HCT116 (cell line): ENCODE measurements at regions not wholly inside any gene's neighbourhood (a gene's known extent, or its start where the extent isn't known, plus 50 kb on each side); places are given as distances from the start of the nearest gene placed in this dataset.

ENCODE experiments used
- ATAC-seq: fragments of 200-7000 bp; cut with Tn5 transposase; 2 replicates; pipeline ENCODE4 v1.9.1; 2020; ENCODE audit warnings: mild to moderate bottlenecking, moderate library complexity
- BruUV-seq: library from RNA; stranded (reverse); fragments of 400-500 nt; replicated peaks from 2 replicates; lab custom pipeline; 2021; lab: Mats Ljungman, UMichigan
- CTCF ChIA-PET: fragments of 300-600 bp; sonication (Branson Sonifier 250); formaldehyde crosslinking; loops from one replicate; lab custom pipeline; 2021; ENCODE audit warnings: antibody characterized with exemption; lab: Charles Lee
- POLR2A ChIA-PET: fragments of 300-600, 350-600 bp; sonication (Branson Sonifier 250); formaldehyde crosslinking; loops from one replicate; lab custom pipeline; 2021; ENCODE audit warnings: antibody characterized with exemption; lab: Charles Lee
- RAD21 ChIA-PET, 2 experiments: fragments of 300-600 bp; sonication (Branson Sonifier 250); formaldehyde crosslinking; loops; one replicate each; lab custom pipeline; 2023; ENCODE audit warnings: low total read pairs in 2 of 2; ENCODE audit not compliant: uncharacterized antibody in 2 of 2, unreplicated experiment in 2 of 2, low non-redundant PET in 1 of 2; lab: Charles Lee
- DNase-seq: peaks from one replicate; pipeline ENCODE4 v3.0.0-alpha.2; 2010; ENCODE audit warnings: low read depth, low spot score
- H2AFZ ChIP-seq: fragments of 200-600 bp; shearing (Covaris generic), sonication (generic); 2 replicates; pipeline ENCODE4 v1.6.1; 2017; ENCODE audit warnings: low read depth, mixed run types, mixed read lengths, antibody characterized with exemption, low read length; ENCODE audit not compliant: poor library complexity, severe bottlenecking
- H3K27ac ChIP-seq: 2 replicates; pipeline ENCODE4 v1.5.1; 2012; ENCODE audit warnings: low read depth, low read length
- H3K27me3 ChIP-seq: fragments of 200-600 bp; sonication (generic); 2 replicates; pipeline ENCODE4 v1.6.1; 2016; ENCODE audit warnings: mixed run types, low read length, mixed read lengths; ENCODE audit not compliant: insufficient read depth
- H3K36me3 ChIP-seq, 2 experiments: fragments of 200-500 bp in 1 of 2; fragments of 200-600 bp in 1 of 2; sonication (Bioruptor generic) in 1 of 2; sonication (generic) in 1 of 2; 2 replicates each; pipeline versions ENCODE4 v1.5.1 to v1.6.1; 2014 to 2016; ENCODE audit warnings: low read length in 2 of 2, inconsistent platforms in 1 of 2, mixed read lengths in 1 of 2, mixed run types in 1 of 2; ENCODE audit not compliant: insufficient read depth in 2 of 2, control insufficient read depth in 1 of 2
- H3K4me1 ChIP-seq, 2 experiments: fragments of 200-600 bp in 1 of 2; sonication (generic) in 1 of 2; 2 replicates each; pipeline versions ENCODE4 v1.5.1 to v1.6.1; 2012 to 2017; ENCODE audit warnings: low read length in 2 of 2, inconsistent platforms in 1 of 2, mild to moderate bottlenecking in 1 of 2, mixed read lengths in 1 of 2, mixed run types in 1 of 2, moderate library complexity in 1 of 2; ENCODE audit not compliant: insufficient read depth in 2 of 2, control insufficient read depth in 1 of 2
- H3K4me2 ChIP-seq: fragments of 200-600 bp; sonication (generic); 2 replicates; pipeline ENCODE4 v1.6.1; 2017; ENCODE audit warnings: mixed run types, low read length, mixed read lengths
- H3K4me3 ChIP-seq, 2 experiments: fragments of 200-600 bp in 1 of 2; sonication (generic) in 1 of 2; replicated peaks in 1 of 2; 2 replicates each; pipeline ENCODE4 v1.5.1; 2011 to 2016; ENCODE audit warnings: low read length in 2 of 2, control low read depth in 1 of 2, low read depth in 1 of 2, mild to moderate bottlenecking in 1 of 2, mixed read lengths in 1 of 2, mixed run types in 1 of 2
- H3K79me2 ChIP-seq: fragments of 200-600 bp; sonication (generic); 2 replicates; pipeline ENCODE4 v1.6.1; 2017; ENCODE audit warnings: mild to moderate bottlenecking, mixed run types, low read length, moderate library complexity, mixed read lengths; ENCODE audit not compliant: insufficient read depth
- H3K9ac ChIP-seq: fragments of 200-600 bp; sonication (generic); 2 replicates; pipeline ENCODE4 v1.6.1; 2016; ENCODE audit warnings: low read length, mixed read lengths
- H3K9me2 ChIP-seq: fragments of 200-600 bp; sonication (generic), shearing (Covaris generic); 2 replicates; pipeline ENCODE4 v1.6.1; 2017; ENCODE audit warnings: mixed run types, mild to moderate bottlenecking, moderate library complexity; ENCODE audit not compliant: insufficient read depth
- H3K9me3 ChIP-seq, 2 experiments: fragments of 200-500 bp in 1 of 2; fragments of 200-600 bp in 1 of 2; sonication (Bioruptor generic) in 1 of 2; sonication (generic) in 1 of 2; 2 replicates each; pipeline ENCODE4 v1.6.1; 2014 to 2017; ENCODE audit warnings: low read length in 2 of 2, mixed read lengths in 2 of 2, inconsistent platforms in 1 of 2, low read depth in 1 of 2, mild to moderate bottlenecking in 1 of 2, mixed run types in 1 of 2, moderate library complexity in 1 of 2; ENCODE audit not compliant: control insufficient read depth in 1 of 2, insufficient read depth in 1 of 2
- H4K20me1 ChIP-seq: fragments of 200-600 bp; sonication (generic), shearing (Covaris generic); 2 replicates; pipeline ENCODE4 v1.6.1; 2017; ENCODE audit warnings: mixed run types, mild to moderate bottlenecking, moderate library complexity; ENCODE audit not compliant: insufficient read depth
- CBX3 ChIP-seq: IDR thresholded peaks from 2 replicates; pipeline ENCODE4 v1.6.1; 2012; ENCODE audit warnings: low read depth
- CEBPB ChIP-seq: IDR thresholded peaks from 2 replicates; pipeline ENCODE4 v1.6.1; 2012; ENCODE audit warnings: low read depth
- EGR1 ChIP-seq: IDR thresholded peaks from 2 replicates; pipeline ENCODE4 v1.6.1; 2012; ENCODE audit warnings: low read depth
- EZH2 ChIP-seq: fragments of 200-600 bp; sonication (generic); IDR thresholded peaks from 2 replicates; pipeline ENCODE4 v1.6.1; 2017; ENCODE audit warnings: antibody characterized with exemption, mixed run types
- EZH2phosphoT487 ChIP-seq: fragments of 200-600 bp; IDR thresholded peaks from 2 replicates; pipeline ENCODE4 v1.6.1; 2018; ENCODE audit warnings: antibody characterized with exemption, borderline replicate concordance
- FOSL1 ChIP-seq: IDR thresholded peaks from 2 replicates; pipeline ENCODE4 v1.6.1; 2012; ENCODE audit warnings: low read depth
- POLR2A ChIP-seq: IDR thresholded peaks from 2 replicates; pipeline ENCODE4 v1.7.0; 2011; ENCODE audit warnings: borderline replicate concordance; ENCODE audit not compliant: insufficient read depth, insufficient read length; ENCODE audit errors: extremely low read depth
- POLR2AphosphoS5 ChIP-seq: IDR thresholded peaks from 2 replicates; pipeline ENCODE4 v1.6.1; 2011; ENCODE audit warnings: mild to moderate bottlenecking, low read depth, low read length, moderate library complexity
- RAD21 ChIP-seq: IDR thresholded peaks from 2 replicates; pipeline ENCODE4 v1.6.1; 2012; ENCODE audit warnings: low read depth, mild to moderate bottlenecking
- SIN3A ChIP-seq: IDR thresholded peaks from 2 replicates; pipeline ENCODE4 v1.6.1; 2012; ENCODE audit warnings: low read depth
- SP1 ChIP-seq: IDR thresholded peaks from 2 replicates; pipeline ENCODE4 v1.6.1; 2012; ENCODE audit warnings: low read depth
- SRF ChIP-seq: IDR thresholded peaks from 2 replicates; pipeline ENCODE4 v1.6.1; 2012; ENCODE audit warnings: low read depth
- TCF7L2 ChIP-seq: IDR thresholded peaks from 2 replicates; pipeline ENCODE4 v1.7.0; 2011; ENCODE audit warnings: borderline replicate concordance, inconsistent platforms; ENCODE audit not compliant: insufficient read depth, insufficient read length; ENCODE audit errors: extremely low read depth
- YY1 ChIP-seq: IDR thresholded peaks from 2 replicates; pipeline ENCODE4 v1.6.1; 2011; ENCODE audit warnings: low read length, low read depth, moderate library complexity, mild to moderate bottlenecking; ENCODE audit not compliant: insufficient replicate concordance; ENCODE audit errors: extremely low read depth
- ZFX ChIP-seq: fragments of 450-650 bp; IDR thresholded peaks from 2 replicates; pipeline ENCODE4 v1.6.1; 2017
- ZNF274 ChIP-seq: fragments of 200-500 bp; sonication (Bioruptor generic); IDR thresholded peaks from 2 replicates; pipeline ENCODE4 v1.6.1; 2014; ENCODE audit warnings: mild to moderate bottlenecking, low read depth, low read length, inconsistent platforms
- intact Hi-C: fragments of 100-400 bp; cut with micrococcal nuclease; formaldehyde crosslinking; loops from 2 replicates; pipeline ENCODE4 v1.10.0; 2022
- TF ChIP-seq, protein P1 (sequence below): IDR thresholded peaks from 2 replicates; pipeline ENCODE4 v1.6.1; 2012

DNA sequence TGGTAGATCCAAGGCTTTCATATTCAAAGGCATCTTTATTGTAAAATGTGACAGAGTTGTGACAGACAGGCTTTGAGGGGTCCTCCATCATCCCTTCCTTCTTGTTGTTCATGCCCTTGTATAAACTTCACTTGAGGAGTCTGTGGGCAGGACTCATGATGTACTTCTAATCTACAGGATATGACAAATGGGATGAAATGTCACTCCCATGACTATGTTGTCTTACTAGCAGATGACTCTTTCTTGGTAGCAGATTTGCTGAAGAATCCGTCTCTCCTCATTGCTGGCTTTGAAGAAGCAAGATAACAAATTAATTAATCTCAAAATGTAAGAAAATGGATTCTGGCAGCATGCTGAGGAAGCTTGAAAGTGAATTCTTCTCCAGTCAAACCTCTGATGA is 566.1 kb downstream of the TFAP2B start:
- RAD21 ChIA-PET: no interaction called here
- CTCF ChIA-PET: no interaction called here

GRCh38 chr6:51386347-51386836 is 567.7 kb downstream of the TFAP2B start:
- H3K27me3 ChIP-seq: no peaks in the 10 kb centered on the region
- H3K36me3 ChIP-seq: no peaks in the 10 kb centered on the region
- RAD21 ChIA-PET: no interaction called here
- POLR2A ChIA-PET: no interaction called here
- no peaks in the 10 kb centered on the region for H3K79me2 ChIP-seq
- no peak overlapping the region for H3K27ac ChIP-seq
- H2AFZ ChIP-seq: no peak overlapping the region
- no peak overlapping the region for H3K4me2 ChIP-seq
- no peaks in the 10 kb centered on the region for H3K4me1 ChIP-seq
- H3K9me3 ChIP-seq: peaks cover 10 to 28% of the 10 kb centered on the region in 2 experiments; a peak in 2 of 4 replicates
- no peak overlapping the region for H3K9ac ChIP-seq
- DNase-seq (no peak), ATAC-seq (no peak)
- H3K4me3 ChIP-seq: no peak overlapping the region
- TF ChIP-seq RAD21 (no peak), YY1 (no peak), SP1 (no peak), FOSL1 (no peak), POLR2A (no peak), SIN3A (no peak), TCF7L2 (no peak), CBX3 (no peak), ZNF274 (no peak), ZFX (no peak), EZH2 (no peak)
- TF ChIP-seq, protein P1, sequence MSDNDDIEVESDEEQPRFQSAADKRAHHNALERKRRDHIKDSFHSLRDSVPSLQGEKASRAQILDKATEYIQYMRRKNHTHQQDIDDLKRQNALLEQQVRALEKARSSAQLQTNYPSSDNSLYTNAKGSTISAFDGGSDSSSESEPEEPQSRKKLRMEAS: no peak
- intact Hi-C loops: no loop called here
- BruUV-seq: no TSS peak
- H4K20me1 ChIP-seq: no peaks in the 10 kb centered on the region
- CTCF ChIA-PET: no interaction called here
- no peaks in the 10 kb centered on the region for H3K9me2 ChIP-seq

More for the DNA sequence above, 566.1 kb downstream of the TFAP2B start:
- no peaks in the 10 kb centered on the region for H3K4me1 ChIP-seq
- DNase-seq (no peak), ATAC-seq (no peak)
- no peak overlapping the region for H3K9ac ChIP-seq
- H4K20me1 ChIP-seq: no peaks in the 10 kb centered on the region
- H3K27me3 ChIP-seq: no peaks in the 10 kb centered on the region
- H3K36me3 ChIP-seq: no peaks in the 10 kb centered on the region
- TF ChIP-seq EGR1 (no peak), CEBPB (no peak), EZH2 (no peak), EZH2phosphoT487 (no peak), ZNF274 (no peak), RAD21 (no peak), POLR2A (no peak), TCF7L2 (no peak), YY1 (no peak), SRF (no peak), POLR2AphosphoS5 (no peak), SP1 (no peak)
- TF ChIP-seq, protein P1: no peak
- TF ChIP-seq, all 23 proteins: peak for 0
- Histone ChIP-seq H3K27ac (no peak overlapping the region), H2AFZ (no peak overlapping the region), H3K4me2 (no peak overlapping the region), H3K9me2 (no peaks in the 10 kb centered on the region), H3K79me2 (no peaks in the 10 kb centered on the region), H3K4me3 (no peak overlapping the region), H3K9me3 (peaks cover 10 to 28% of the 10 kb centered on the region in 2 experiments; a peak in 2 of 4 replicates)
- intact Hi-C loops: no loop called here
- POLR2A ChIA-PET: no interaction called here
- no TSS peak for BruUV-seq
